ENCODE measurements at regions not wholly inside any gene's neighbourhood (a gene's known extent, or its start where the extent isn't known, plus 50 kb on each side); places are given as distances from the start of the nearest gene placed in this dataset.
"Not testable (repeated sequence)": the region's sequence is repeated elsewhere in the genome, so short reads cannot be mapped to it uniquely, and the experiment has no call there.

DNA sequence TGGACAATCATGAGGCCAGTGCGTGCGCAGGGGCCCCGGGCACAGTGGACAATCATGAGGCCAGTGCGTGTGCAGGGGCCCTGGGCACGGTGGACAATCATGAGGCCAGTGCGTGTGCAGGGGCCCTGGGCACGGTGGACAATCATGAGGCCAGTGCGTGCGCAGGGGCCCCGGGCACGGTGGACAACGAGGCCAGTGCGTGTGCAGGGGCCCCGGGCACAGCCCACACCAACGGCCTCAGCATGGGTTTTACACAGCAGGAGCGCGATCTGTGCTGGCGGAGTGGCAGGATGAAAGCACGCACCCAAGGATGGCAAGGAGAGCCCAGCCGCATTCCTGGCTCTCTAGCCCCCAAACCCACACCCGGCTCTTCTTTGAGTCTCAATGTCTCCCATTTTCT, 78.8 kb downstream of the RFLNA start:
- not testable (repeated sequence) for DNase-seq

DNA sequence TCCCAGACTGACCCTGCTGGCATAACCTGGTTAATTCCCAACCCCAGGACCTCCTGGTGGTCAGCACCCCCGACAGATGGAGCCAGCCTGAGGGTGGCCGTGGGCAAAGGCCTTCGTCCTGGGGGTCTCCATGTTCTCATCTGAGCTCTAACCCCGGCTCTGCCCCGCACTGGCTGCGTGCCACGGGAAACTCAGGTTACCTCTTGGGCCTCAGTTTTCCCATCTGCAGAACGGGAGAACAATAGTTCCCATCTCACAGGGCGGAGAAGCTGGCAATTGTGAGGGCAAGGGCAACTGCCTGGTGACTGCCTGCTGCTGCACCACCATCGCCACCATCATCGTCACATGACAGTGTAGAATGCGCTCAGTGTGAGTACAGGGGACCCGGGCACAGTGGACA, 77.9 kb downstream of the RFLNA start:
- DNase-seq = no peak

DNA sequence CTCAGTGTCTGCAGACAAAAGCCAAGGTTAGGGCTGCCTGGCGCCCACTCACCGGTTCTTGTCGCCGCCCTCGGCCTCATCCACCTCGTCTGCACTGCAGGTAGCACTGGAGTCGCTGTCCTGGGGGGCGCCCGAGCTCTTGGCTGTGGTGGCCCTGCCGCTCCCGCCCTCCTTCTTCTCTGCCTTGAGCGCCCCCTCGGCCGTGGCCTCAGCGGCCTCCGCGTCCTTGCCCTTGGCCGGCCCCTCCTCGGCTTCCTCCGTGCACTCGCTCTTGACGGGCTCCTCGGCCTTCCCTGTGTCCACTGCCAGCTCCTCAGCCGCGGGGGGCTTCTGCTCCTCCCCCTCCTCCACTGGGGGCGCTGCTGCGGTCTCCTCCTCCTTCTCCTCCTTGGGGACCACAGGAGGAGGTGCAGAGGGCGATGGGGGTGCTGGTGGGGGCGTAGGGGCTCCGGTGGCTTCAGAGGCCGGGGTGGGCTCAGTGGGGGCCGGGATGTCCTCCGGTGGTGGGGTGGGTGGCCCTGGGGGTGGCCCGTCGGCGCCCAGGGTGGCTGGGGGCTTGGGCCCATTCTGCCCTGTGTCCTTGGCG, 77.2 kb downstream of the RFLNA start:
- no peak for DNase-seq

DNA sequence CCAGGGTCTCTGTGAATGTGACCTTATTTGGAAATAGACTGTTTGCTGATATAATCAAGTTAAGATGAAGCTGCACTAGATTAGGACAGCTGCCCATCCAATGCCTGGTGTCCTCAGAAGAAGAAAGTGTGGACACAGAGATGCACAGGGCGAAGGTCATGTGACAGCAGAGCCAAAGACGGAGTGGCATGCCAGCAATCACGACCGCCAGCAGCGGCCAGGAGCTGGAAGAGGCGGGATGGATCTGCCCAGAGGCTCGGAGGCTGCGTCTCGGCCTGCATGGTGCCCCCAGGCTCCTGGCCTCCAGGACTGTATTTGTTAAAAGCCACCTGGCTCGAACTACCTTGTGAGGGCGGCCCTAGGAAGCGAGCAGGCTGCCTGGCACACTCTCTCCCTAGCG, 76.5 kb downstream of the RFLNA start:
- DNase-seq = peak in 1 of 56 donors; percentile 33

DNA sequence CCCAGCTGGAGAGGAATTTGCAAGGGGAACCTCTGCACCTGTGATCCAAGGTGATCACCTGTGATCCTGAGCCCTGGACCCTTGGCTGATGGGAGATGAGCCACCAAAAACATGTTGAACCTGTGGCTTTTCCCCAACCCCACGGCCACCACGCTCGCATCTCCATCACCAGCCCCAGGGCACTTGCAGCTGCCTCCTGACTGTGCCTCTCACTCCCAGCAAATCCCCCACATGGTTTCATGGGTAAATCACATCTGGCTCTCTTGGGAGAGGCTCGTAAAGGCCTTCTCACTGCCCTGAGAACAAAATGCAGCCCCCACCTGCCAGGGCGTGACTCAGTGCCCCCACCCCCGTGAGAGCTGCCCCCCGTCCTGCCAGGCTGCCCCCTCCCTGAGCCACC, 76.0 kb downstream of the RFLNA start:
- no peak for DNase-seq

DNA sequence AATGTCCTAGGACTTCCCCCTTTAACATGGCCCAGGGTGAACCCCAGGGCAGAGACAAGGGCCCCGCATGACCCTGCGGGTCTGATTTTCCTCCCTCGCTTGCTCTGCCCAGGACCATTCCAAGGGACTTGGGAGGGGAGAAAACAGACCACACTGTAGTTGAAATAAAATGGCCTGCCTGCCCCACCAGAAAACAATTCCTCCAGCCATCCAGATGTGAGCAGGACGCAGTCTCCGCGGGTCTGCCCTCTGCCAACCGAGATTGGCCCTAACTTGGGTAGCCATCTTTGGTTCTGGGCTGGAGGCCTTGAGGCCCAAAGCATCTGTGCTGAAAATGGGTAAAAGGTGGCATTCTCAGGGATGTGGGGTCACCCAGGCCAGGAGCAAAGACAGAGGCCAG, 75.5 kb downstream of the RFLNA start:
- no peak for DNase-seq

DNA sequence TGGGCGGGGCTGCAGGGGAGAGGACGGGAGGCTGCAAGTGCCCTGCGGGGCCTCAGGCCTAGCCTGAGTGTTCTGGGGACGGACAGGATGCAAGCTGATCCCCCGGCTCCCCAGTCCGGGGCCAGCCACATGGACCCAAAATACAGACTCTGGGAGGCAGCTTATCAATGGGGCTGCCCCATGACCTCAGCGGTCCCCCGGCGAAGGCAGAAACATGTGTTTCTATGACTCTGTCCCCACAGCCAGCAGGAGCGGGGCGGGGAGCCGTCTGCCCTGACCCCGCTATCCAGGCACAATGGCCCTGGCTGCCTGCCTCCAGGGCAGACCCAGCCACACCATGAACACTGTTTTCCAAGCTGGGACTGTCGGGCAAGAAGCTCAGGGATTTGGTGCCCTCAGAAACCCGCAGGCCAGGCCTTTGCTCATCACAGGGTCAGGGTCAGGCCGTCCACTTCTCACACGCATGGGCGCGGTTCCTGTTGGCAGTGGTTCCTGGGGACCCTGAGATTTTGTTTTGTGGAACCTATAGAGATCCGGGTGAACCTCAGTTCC, 75.0 kb downstream of the RFLNA start:
- peak in 34 of 56 donors; percentile 26 to 88 (median 68) for DNase-seq

DNA sequence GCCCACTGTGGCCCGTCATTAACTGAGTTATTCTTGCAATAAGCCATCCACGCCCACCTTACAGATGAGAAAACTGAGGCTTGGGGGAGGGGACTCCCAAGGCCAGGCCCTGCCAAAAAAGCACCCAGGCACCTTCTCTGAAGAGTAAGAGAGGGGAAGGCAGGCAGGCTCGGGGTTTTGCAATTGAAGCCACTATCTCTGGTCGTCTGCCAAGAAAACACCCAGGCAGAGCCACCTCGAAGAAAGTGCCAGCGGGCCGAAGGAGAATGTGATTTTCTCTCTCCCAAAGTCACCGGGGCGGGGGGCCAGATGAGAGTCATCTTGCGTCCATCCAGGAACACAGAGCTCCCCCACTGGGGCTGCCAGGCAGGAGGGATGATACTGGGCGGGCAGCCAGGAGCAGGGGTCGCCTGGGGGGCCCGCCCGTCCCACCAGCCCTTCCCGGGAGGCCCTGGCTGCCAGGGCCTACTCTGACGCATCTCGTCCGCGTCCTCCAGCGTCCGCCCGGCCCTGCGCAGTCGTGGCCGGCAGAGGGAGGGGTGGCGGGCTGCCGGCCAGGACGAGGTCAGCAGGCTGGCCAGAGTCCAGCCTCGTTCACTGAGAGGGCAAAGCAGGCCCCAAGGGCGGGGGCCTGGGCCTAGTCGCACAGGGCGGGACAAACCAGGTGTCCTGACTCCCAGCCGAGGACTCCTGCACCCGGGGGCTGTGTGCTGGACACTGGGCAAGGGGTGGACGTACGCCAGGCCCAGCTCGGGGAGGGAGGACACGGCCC, 74.3 kb downstream of the RFLNA start:
- peak in 54 of 56 donors; percentile 22 to 92 (median 78) for DNase-seq

DNA sequence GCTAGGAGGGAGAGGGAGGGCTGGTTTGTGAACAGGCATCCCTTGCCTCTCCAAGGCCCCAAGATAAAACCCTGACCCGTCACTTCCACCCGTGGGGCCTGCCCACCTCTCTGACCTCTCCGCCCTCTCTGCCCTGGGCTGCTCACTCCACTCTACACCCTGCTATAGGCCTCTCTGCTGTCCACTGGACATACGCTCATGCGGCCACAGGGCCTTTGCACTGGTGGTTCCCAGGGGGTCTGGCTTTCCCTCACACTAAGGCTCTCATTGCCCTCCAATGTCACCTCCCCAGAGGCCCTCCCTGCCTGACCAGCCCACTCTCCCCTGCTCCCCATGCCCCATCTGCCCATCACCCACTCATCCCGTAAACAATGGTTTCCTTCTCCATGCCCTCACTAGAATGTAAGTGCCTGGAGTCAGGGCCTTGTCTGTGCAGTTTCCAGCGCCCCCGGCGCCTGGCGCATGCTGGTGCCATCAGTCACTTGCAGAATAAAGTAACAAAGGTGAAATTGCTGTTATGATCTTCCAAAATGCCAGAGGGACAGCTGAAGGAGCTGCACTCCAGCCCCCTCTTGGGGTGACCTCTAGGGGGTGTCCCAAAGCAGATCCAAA, 73.6 kb downstream of the RFLNA start:
- peak in 13 of 56 donors; percentile 11 to 48 (median 31) for DNase-seq

DNA sequence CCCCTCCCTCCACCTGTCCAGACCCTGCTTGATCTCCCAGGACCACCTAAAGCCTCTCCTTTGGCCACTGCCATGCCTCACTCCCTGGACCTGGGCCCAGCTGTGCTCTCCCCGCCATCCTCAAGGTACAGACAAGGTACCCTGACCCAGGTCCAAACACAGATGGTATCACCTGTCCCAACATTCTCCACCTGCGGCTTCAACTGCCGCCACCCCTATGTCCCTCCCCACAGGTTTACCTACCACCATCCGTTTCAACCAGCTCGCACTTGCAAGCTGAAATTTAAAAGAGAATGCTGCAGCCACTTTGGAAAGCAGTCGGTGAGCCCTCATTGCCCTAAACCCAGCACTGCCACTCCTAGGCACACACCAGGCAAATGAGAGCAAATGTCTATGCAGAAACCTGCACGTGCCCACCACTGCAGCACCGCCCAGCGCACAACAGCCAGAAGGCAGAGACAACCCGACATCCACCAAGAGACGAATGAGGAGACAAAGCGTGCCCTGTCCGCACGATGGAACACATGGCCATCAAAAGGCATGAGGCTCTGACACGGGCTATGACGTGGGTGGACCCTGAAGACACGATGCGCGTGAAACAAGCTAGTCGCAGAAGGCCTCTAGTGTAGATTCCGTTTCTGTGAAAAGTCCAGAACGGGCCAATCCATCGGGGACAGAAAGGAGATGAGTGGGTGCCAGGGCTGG, 71.0 kb downstream of the RFLNA start:
- DNase-seq = peak in 48 of 56 donors; percentile 12 to 87 (median 61)
